ENCODE measurements at regions not wholly inside any gene's neighbourhood (a gene's known extent, or its start where the extent isn't known, plus 50 kb on each side); places are given as distances from the start of the nearest gene placed in this dataset.

DNA sequence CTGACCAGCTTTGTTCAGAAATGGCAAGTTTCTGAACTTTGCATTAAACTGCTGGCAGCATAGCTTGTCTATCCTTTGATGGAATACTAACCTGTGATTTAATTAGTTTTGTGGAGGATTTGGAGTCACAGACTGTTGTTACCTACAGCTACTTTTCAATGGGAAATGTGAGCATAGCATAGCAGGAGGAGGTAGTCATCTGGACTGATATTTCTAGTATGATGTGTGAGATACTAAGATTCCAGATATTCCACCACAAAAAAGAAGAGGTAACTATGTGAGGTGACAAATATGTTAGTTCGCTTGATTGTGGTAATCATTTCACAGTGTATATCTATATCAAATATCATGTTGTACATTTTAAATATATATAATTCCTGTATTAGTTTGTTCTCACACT lies 833.0 kb downstream of the SLC6A15 start:
- no peak for TF ChIP-seq CTCF (IDR thresholded peaks at IDR 0.05; ENCODE audit: low read depth, low read length)
- TF ChIP-seq EZH2phosphoT487 (IDR thresholded peaks at IDR 0.05; ENCODE audit: low read depth), result no peak
